HG03045 (cell line): ENCODE measurements at regions not wholly inside any gene's neighbourhood (a gene's known extent, or its start where the extent isn't known, plus 50 kb on each side); places are given as distances from the start of the nearest gene placed in this dataset.

Experiments used
- ATAC-seq: cut with Tn5 transposase; IDR thresholded peaks from one replicate; pipeline ENCODE4 v1.9.1; 2021; ENCODE audit warnings: mild to moderate bottlenecking, moderate library complexity; ENCODE audit not compliant: unreplicated experiment

DNA sequence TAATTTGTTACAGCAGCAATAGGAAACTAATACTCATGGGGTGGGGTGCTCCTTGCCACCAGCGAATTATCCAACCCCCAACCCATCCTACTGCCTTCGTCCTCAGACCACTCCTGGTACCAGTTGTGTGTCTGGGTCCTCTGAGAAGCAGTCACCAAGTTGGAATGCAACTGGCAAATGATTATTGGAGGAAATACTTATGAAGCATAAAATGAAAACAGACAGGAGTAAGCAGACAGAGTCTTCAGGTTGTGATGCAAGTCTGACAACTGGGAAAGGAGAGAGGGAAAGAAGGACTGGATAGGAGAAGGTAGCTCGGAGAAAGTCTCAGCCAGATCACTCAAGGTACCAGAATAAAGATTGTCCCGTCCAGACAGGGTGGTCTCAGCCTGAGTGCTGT is 181.1 kb upstream of the ARID2 start:
- ATAC-seq = no peak

GRCh38 chr12:45549337-45549902 is 180.1 kb upstream of the ARID2 start:
- ATAC-seq = no peak

- ATAC-seq = no peak
Measured at GRCh38 chr12:45553204-45553603, 176.3 kb upstream of the ARID2 start.

DNA sequence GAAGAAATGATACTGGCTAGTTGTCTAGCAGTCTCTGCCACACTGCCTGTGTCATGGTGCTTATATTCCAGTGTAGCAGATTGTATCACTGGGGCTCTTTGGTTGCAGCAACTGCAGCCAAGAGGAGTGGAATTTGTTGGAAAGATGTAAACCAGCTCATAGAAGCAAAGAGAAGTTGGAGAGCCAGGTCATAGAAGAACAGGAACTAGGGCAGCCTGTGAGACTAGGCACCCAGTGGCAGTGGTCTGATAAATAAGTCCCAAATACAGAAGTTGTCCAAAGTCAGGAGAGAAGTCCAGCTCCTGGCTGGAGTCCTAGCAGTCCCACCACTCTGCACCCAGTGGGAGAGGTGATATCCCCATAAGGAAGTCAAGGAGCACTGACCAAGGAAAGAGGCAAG is 172.5 kb upstream of the ARID2 start:
- no peak for ATAC-seq

DNA sequence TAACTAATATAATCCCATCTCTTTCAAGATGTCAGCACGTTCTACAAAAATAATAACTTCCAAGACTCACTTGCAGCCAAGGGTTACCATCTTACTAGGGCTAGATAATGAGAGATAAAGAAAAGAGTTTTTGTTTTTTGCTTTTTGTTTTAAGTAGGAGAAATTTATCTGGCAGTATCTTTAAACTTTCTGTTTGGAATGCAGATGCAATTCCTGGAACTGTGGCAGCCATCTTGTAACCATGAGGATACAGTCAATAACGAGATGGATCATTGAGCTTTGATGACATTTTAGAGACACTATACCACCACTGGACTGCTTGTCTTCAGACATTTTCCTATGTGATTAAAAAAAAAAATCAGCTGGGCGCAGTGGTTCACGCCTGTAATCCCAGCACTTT is 171.2 kb upstream of the ARID2 start:
- no peak for ATAC-seq

DNA sequence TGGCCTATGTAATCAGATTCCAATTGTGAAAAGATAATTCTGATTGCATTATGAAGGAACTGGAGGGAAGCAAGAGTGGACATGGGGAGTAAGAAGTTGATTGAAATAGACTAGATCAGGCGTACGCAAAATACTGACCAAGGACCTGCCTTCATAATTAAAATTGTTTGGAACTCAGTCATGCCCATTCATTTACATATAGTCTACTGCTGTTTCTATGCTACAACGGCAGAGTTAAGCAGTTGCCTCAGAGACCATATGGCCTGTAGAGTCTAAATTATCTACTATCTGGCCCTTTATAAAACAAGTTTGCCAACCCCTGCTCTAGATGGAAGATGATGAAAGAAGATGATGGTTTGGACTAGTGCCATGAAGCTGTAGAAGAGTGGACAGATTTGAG is 170.0 kb upstream of the ARID2 start:
- no peak for ATAC-seq

DNA sequence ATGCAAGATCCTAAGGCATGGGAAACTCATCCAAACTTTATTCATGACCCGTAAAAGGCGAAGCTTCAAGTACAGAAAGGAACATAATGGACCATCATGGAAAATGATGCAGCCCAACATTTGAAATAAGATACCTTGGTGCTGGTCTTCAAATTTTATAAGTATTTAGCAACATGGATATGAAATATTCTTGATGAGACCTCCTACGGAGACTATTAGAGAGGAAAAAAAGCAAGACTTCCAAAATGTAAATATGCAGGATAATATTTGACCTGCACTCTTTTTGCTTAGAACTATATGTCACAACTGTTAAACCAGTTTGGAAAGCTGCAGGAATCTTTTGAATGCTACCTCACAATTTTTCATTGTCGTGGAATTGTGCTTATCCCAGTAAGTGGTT is 168.8 kb upstream of the ARID2 start:
- no peak for ATAC-seq

DNA sequence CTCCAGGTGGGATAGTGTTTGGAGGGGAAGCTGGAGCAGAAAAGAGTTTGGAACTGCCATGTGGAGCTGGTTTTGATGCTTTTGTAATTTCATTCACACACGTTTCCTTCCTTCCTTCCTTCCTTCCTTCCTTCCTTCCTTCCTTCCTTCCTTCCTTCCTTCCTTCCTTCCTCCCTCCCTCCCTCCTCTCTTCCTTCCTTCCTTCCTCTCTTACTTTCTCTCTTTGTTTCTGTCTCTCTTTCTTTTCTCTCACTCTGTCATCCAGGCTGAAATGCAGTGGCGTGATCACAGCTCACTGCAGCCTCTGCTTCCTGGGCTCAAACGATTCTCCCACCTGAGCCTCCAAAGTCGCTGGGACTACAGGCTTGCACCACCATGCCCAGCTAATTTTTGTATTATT is 168.0 kb upstream of the ARID2 start:
- ATAC-seq = no peak

DNA sequence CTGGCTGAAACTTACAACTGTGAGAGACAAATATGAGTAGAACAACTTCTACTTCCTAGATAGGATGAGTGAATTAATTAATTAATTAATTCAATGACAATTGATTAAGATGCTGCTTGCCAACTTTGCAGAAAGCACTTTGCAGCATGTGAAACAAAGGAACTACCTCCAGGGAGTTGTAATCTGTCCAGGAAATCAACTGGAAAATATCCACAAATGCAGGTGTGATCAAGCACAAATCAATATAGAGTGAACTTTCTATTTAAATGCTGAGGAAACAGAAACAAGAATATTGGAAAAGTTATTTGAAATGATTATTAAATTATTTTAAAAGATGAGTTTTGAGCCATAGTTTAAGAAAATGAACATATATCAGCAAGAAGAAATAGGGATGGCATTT is 163.9 kb upstream of the ARID2 start:
- no peak for ATAC-seq

DNA sequence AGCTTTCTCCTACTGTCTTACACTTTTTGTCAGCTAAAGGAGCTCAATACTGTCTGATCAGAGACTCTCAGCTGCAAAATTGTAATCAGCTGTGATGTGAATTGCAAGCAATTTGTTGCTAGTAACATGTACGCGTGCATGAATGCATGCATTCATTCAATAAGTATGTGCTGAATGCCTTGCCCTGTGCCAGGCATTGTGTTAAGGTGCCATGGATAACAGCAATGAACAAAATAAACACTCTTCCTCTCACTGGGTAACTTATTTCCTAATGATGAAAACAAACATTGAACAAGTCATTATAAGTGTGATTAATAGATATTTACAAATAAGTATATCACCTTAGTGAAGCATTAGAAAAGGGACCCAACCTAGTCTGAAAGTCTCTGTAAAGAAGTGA is 163.2 kb upstream of the ARID2 start:
- ATAC-seq = no peak

DNA sequence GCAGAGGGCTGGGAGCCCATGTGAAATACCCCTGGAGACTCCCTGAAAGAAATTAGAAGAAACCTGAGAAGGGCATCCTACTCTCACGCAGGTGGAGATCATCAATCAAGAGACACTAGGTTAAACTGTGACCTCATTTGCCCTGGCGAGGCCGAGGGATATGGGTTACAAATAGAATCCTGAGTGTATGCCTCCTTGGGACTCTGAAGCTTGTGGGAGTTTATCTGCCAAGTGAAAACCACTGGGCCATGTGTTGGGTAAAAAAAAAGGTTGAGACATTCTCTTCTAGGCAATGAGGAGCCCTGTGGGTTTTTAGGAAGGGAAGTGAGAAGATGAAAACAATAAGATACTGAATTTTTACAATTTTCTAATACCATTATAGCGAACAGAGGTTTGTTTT is 160.7 kb upstream of the ARID2 start:
- no peak for ATAC-seq

GRCh38 chr12:45570501-45570900 is 159.0 kb upstream of the ARID2 start:
- no peak for ATAC-seq

- no peak for ATAC-seq
Measured at GRCh38 chr12:45572114-45572513, 157.4 kb upstream of the ARID2 start.

GRCh38 chr12:45575417-45575816 is 154.1 kb upstream of the ARID2 start:
- ATAC-seq = no peak

GRCh38 chr12:45575823-45576475 is 153.6 kb upstream of the ARID2 start:
- ATAC-seq = no peak

DNA sequence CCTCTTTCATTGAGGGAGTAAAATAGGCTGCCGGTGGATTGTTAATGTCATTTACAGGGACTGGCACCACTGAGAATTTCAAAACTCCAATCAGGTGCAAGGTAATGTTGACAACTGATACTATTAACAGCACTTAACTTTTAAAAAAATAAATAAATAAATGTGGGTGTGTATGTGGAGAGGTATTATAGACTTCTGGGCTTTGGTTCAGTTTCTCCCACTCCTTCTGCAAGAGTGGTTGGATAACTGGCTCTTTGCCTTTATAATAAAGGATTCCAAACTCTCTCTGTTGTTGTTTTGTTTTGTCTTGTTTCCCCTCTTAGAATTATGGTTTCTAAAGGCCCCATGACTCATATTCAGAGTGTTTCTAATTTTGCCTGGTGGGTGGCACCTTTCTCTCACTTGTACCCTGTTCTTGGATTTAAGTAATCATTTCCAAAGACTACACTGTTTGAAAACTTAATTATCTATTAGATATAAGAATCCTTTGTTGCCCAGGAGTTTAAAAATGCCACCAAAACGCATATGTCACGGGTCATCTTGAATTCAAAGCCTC is 151.6 kb upstream of the ARID2 start:
- no peak for ATAC-seq

GRCh38 chr12:45580356-45580969 is 149.0 kb upstream of the ARID2 start:
- ATAC-seq = no peak

- ATAC-seq = no peak
Measured at GRCh38 chr12:45581112-45581511, 148.4 kb upstream of the ARID2 start.

DNA sequence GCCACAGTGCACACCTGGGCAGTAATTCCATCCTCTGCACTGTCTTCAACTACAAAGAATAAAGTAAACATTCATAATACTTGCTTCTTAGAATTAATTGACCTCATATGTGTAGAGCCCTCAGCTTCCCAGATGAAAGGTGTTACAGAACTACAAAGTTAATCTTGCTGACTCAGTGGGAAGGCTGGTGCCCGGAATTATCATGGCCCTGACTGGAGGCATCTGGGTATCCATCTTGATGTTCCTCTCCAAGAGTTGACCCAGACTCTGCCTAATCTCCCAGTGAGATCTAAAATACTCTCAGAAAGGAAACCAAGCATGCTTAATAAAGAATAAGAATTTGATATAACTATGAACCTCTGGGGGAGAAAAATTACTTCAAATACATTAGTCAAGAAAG is 147.0 kb upstream of the ARID2 start:
- no peak for ATAC-seq

DNA sequence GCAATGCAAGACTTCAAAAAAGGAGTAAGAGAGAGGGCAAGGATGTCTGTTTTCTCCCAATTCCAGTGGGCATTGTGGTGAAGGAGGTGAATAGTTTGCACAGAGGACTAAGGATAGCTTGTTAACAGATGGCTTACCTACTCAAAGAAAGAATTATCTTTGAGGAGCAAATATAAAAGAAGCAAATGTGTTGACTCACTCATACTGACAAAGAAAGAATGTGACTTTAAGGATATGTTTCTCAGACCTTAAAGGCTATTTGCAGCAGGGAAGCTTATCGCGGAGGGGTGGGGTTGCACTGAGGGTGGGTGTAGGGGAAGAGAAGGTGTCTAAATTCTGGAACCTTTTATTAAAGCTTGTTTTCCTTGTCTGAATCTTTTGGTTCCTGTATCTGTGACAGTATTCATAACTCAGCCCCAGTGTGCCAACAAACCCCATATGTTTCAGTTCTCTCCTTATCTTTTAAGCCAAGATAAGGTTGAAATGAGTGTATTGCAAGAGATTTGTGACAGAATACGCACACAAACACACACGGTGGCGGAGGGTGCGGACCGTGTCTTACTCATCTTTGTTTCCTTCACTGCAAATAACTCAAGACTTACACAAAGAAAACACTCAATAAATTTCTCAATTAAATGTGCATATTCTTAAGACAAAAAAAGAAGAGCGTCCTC is 146.4 kb upstream of the ARID2 start:
- ATAC-seq = no peak

GRCh38 chr12:45584336-45584735 is 145.2 kb upstream of the ARID2 start:
- no peak for ATAC-seq
